GM12891 (cell line): ENCODE measurements at regions not wholly inside any gene's neighbourhood (a gene's known extent, or its start where the extent isn't known, plus 50 kb on each side); places are given as distances from the start of the nearest gene placed in this dataset.

Source experiments
- POLR2A ChIP-seq: IDR thresholded peaks from 2 replicates; pipeline ENCODE4 v1.6.1; 2011; ENCODE audit warnings: low read depth, low read length, control low read depth
- POLR2AphosphoS5 ChIP-seq: IDR thresholded peaks from 2 replicates; pipeline ENCODE4 v1.6.1; 2011; ENCODE audit warnings: low read depth, low read length, control low read depth

GRCh38 chrX:76893930-76894329 lies 466.4 kb downstream of the MAGEE1 start:
- TF ChIP-seq POLR2A (no peak), POLR2AphosphoS5 (no peak)
